AG09309 (cell line): ENCODE measurements at regions not wholly inside any gene's neighbourhood (a gene's known extent, or its start where the extent isn't known, plus 50 kb on each side); places are given as distances from the start of the nearest gene placed in this dataset.
"Not testable (repeated sequence)": the region's sequence is repeated elsewhere in the genome, so short reads cannot be mapped to it uniquely, and the experiment has no call there.

ENCODE experiments used
- DNase-seq: peaks from one replicate; pipeline ENCODE4 v3.0.0-alpha.2; 2010; ENCODE audit warnings: low read depth
- H3K4me3 ChIP-seq: 2 replicates; pipeline ENCODE4 v1.5.1; 2011; ENCODE audit warnings: mild to moderate bottlenecking, low read depth, low read length, moderate library complexity; ENCODE audit not compliant: control insufficient read depth
- TF ChIP-seq, protein P1 (sequence below): IDR thresholded peaks from 2 replicates; pipeline ENCODE4 v1.5.1; 2011; ENCODE audit warnings: mild to moderate bottlenecking, low read depth, low read length, inconsistent platforms; ENCODE audit not compliant: insufficient read depth, control insufficient read depth; ENCODE audit errors: missing control alignments

DNA sequence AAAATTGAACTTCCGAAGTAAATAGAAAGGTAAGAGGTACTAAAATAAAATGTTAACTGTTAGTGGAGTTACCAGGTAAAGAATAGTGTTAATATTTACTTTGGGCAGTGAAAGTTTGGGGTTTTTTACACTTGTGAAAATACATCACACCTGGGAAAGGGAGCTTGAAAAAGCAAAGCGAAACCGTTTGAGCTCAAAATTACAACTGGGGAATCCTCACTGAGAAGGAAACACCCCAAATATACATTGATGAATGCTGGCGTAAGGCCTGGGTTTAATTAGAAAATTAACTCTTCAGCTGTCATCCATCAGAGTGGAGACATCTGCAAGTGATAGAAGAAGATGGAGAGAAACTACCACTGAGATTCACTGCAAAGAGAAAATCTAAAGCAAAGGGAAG lies 1153.0 kb downstream of the SLITRK5 start:
- TF ChIP-seq, protein P1, sequence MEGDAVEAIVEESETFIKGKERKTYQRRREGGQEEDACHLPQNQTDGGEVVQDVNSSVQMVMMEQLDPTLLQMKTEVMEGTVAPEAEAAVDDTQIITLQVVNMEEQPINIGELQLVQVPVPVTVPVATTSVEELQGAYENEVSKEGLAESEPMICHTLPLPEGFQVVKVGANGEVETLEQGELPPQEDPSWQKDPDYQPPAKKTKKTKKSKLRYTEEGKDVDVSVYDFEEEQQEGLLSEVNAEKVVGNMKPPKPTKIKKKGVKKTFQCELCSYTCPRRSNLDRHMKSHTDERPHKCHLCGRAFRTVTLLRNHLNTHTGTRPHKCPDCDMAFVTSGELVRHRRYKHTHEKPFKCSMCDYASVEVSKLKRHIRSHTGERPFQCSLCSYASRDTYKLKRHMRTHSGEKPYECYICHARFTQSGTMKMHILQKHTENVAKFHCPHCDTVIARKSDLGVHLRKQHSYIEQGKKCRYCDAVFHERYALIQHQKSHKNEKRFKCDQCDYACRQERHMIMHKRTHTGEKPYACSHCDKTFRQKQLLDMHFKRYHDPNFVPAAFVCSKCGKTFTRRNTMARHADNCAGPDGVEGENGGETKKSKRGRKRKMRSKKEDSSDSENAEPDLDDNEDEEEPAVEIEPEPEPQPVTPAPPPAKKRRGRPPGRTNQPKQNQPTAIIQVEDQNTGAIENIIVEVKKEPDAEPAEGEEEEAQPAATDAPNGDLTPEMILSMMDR = no peak

GRCh38 chr13:88840085-88840484 lies 1168.9 kb downstream of the SLITRK5 start:
- H3K4me3 ChIP-seq = no peak overlapping the region
- TF ChIP-seq, protein P1 = no peak
- no peak for DNase-seq

More for the DNA sequence above, 1153.0 kb downstream of the SLITRK5 start:
- no peak for DNase-seq
- no peak overlapping the region for H3K4me3 ChIP-seq

- not testable (repeated sequence) for H3K4me3 ChIP-seq, DNase-seq
Measured at GRCh38 chr13:88852293-88852692, 1181.1 kb downstream of the SLITRK5 start.

DNA sequence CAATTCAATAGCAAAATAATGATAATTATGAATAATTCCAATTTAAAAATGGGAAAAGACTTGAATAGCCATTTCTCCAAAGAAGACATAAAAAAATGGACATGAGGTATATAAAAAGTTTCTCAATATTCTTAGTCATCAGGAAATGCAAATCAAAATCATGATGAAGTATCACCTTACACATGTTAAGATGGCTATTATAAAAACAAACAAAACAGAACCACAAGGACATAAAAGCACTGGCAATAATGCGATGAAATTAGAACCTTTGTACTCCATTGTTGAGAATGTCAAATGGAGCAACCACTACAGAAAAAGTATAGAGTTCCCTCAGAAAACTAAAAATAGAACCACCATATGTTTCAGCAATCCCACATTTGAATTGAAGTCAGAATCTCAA lies 1186.1 kb downstream of the SLITRK5 start:
- no peak for DNase-seq
- TF ChIP-seq, protein P1 = no peak
- H3K4me3 ChIP-seq = no peak overlapping the region

DNA sequence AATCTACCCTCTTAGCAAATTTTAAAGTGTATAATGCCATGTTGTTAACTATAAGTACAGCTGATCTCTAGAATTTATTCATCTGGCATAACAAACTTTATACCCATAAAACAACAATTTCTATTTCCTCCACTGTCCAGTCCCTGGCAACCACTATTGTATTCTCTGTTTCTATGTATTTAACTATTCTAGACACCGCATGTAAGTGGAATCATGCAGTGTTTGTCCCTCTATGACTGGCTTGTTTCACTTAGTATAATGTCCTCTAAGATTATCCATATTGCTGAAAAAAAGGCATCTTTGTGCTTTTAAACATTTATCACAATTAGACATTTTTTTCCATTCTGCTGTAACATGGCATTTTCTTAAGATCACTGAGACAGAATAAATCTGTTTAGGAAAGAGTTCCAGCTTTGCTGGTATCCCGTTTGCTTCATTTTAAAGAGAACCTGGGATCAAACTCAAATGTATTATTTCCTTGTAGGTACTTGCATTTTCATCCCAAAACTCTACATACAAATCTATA lies 1191.0 kb downstream of the SLITRK5 start:
- H3K4me3 ChIP-seq = no peak overlapping the region
- DNase-seq = no peak
- TF ChIP-seq, protein P1 = no peak

GRCh38 chr13:88863116-88863515 lies 1191.9 kb downstream of the SLITRK5 start:
- no peak overlapping the region for H3K4me3 ChIP-seq
- no peak for DNase-seq
- TF ChIP-seq, protein P1 = no peak

GRCh38 chr13:88866195-88866594 lies 1195.0 kb downstream of the SLITRK5 start:
- no peak overlapping the region for H3K4me3 ChIP-seq
- TF ChIP-seq, protein P1 = no peak
- DNase-seq = no peak
